A549 (cell line): ENCODE measurements at regions not wholly inside any gene's neighbourhood (a gene's known extent, or its start where the extent isn't known, plus 50 kb on each side); places are given as distances from the start of the nearest gene placed in this dataset.

Experiments
- CTCF ChIP-seq: fragments of >200 bp; sonication (Bioruptor Twin); formaldehyde crosslinking; IDR thresholded peaks from 3 replicates; pipeline ENCODE4 v1.5.1; 2016
- JUN ChIP-seq, 2 experiments: fragments of >200 bp; sonication (Bioruptor Twin); formaldehyde crosslinking; IDR thresholded peaks; 2 replicates in 1 of 2; 3 replicates in 1 of 2; pipeline ENCODE4 v1.6.1; 2016 to 2017
- KDM1A ChIP-seq: fragments of 200-600 bp; sonication (generic); IDR thresholded peaks from 2 replicates; pipeline ENCODE4 v1.6.1; 2016; ENCODE audit warnings: low read depth, mild to moderate bottlenecking
- POLR2A ChIP-seq: IDR thresholded peaks from 2 replicates; pipeline ENCODE4 v1.6.1; 2012; ENCODE audit warnings: mild to moderate bottlenecking, low read length
- RCOR1 ChIP-seq: fragments of 150-350 bp; IDR thresholded peaks from 2 replicates; pipeline ENCODE4 v1.6.1; 2014; ENCODE audit warnings: antibody characterized with exemption, low read length, low read depth

- TF ChIP-seq POLR2A: no peak
- TF ChIP-seq JUN (IDR thresholded peaks at IDR 0.05): no peak
- no peak for TF ChIP-seq KDM1A
- no peak for TF ChIP-seq CTCF
- TF ChIP-seq RCOR1: no peak
Observed at GRCh38 chr5:141767671-141768070, 85.6 kb upstream of the ARAP3 start.
